Gastrocnemius medialis (tissue), 4 donors: ENCODE measurements at regions not wholly inside any gene's neighbourhood (a gene's known extent, or its start where the extent isn't known, plus 50 kb on each side); places are given as distances from the start of the nearest gene placed in this dataset.
"Not testable (repeated sequence)": the region's sequence is repeated elsewhere in the genome, so short reads cannot be mapped to it uniquely, and the experiment has no call there.

Experiments
- ATAC-seq, 2 donors: fragments of 150-250 bp; one replicate each; pipeline ENCODE4 v1.9.1; 2016
- DNase-seq, 2 donors: peaks; one replicate each; pipeline ENCODE4 v3.0.0-alpha.2; 2019
- H3K27ac ChIP-seq, 4 donors: fragments of 200-600 bp; sonication (generic); 1 replicate in 1 of 4; 2 replicates in 3 of 4; pipeline ENCODE4 v1.5.1; 2016 to 2018; ENCODE audit warnings: mild to moderate bottlenecking in 2 of 4, moderate library complexity in 1 of 4
- H3K27me3 ChIP-seq, 3 donors: fragments of 200-600 bp; sonication (generic) in 2 of 3; 1 replicate in 1 of 3; 2 replicates in 2 of 3; pipeline versions ENCODE4 v1.5.1 to v1.6.0; 2016 to 2019; ENCODE audit warnings: mild to moderate bottlenecking in 1 of 3, moderate library complexity in 1 of 3
- H3K36me3 ChIP-seq, 2 donors: fragments of 200-600 bp; sonication (generic) in 1 of 2; one replicate each; pipeline ENCODE4 v1.5.1; 2017 to 2018
- H3K4me1 ChIP-seq, 2 donors: fragments of 200-600 bp; sonication (generic) in 1 of 2; one replicate each; pipeline ENCODE4 v1.5.1; 2016 to 2017; ENCODE audit warnings: mild to moderate bottlenecking in 2 of 2
- H3K4me3 ChIP-seq, 4 donors: fragments of 200-600 bp; sonication (generic) in 3 of 4; 1 replicate in 1 of 4; 2 replicates in 3 of 4; pipeline ENCODE4 v1.5.1; 2016 to 2019; ENCODE audit warnings: mild to moderate bottlenecking in 2 of 4
- H3K9me3 ChIP-seq, 3 donors: fragments of 200-600 bp; sonication (generic) in 2 of 3; 1 replicate in 1 of 3; 2 replicates in 2 of 3; pipeline ENCODE4 v1.5.1; 2016 to 2019
- CTCF ChIP-seq, 5 experiments: fragments of 450-650 bp in 3 of 5; fragments of 200-600 bp in 2 of 5; sonication (generic) in 2 of 5; IDR thresholded peaks in 4 of 5; conservative IDR thresholded peaks in 1 of 5; 1 replicate in 4 of 5; 2 replicates in 1 of 5; pipeline ENCODE4 v1.5.1; 2016 to 2019; ENCODE audit warnings: antibody characterized with exemption in 5 of 5, mild to moderate bottlenecking in 3 of 5, moderate library complexity in 3 of 5
- POLR2A ChIP-seq, 2 donors: fragments of 450-650 bp; IDR thresholded peaks; one replicate each; pipeline ENCODE4 v1.6.1; 2017; ENCODE audit warnings: antibody characterized with exemption in 2 of 2, mild to moderate bottlenecking in 2 of 2, moderate library complexity in 2 of 2
- in situ Hi-C, 4 donors: fragments of 200-750 bp; cut with MboI; loops; one replicate each; pipeline versions ENCODE4 v1.15.0 to v1.8.0; 2017; ENCODE audit warnings: low sequenced_read_pairs in 4 of 4
- intact Hi-C: fragments of 100-400 bp; cut with DNase I; formaldehyde crosslinking; loops from one replicate; pipeline ENCODE4 v1.15.1; 2023; ENCODE audit warnings: low total_unique reads

- Histone ChIP-seq H3K27ac (no peak overlapping the region), H3K4me3 (no peak overlapping the region), H3K36me3 (no peaks in the 10 kb centered on the region), H3K4me1 (no peaks in the 10 kb centered on the region), H3K9me3 (no peaks in the 10 kb centered on the region), H3K27me3 (no peaks in the 10 kb centered on the region)
- intact Hi-C loops, result no loop called here
- ATAC-seq (no peak), DNase-seq (no peak)
- in situ Hi-C loops, result loop anchor here in 3 of 4 donors (25.0 kb wide), 2 partner anchors 587 to 1087 kb away; partner anchors contain the start of gene PAPPA (in 2 of the 3)
- TF ChIP-seq CTCF (IDR thresholded peaks at IDR 0.05 in 4 of 5, conservative IDR thresholded peaks at IDR 0.05 in 1 of 5) (no peak), POLR2A (IDR thresholded peaks at IDR 0.05) (no peak)
Measured at GRCh38 chr9:115575147-115575546, 457.2 kb upstream of the TNC start.

- H3K4me1 ChIP-seq, H3K27ac ChIP-seq, H3K9me3 ChIP-seq, intact Hi-C loops, H3K4me3 ChIP-seq, H3K27me3 ChIP-seq, H3K36me3 ChIP-seq: not testable (repeated sequence)
- in situ Hi-C loops, result loop anchor here in 3 of 4 donors (25.0 kb wide), 2 partner anchors 577 to 1077 kb away; partner anchors contain the start of gene PAPPA (in 2 of the 3)
- peak; percentile 17 to 26 for DNase-seq
- peak in 1 of 2 donors; percentile 58 for ATAC-seq
Measured at GRCh38 chr9:115585458-115585857, 467.5 kb upstream of the TNC start.

- ATAC-seq (no peak), DNase-seq (no peak)
- in situ Hi-C loops, result loop anchor here in 3 of 4 donors (25.0 kb wide), 2 partner anchors 575 to 1075 kb away; partner anchors contain the start of gene PAPPA (in 2 of the 3)
- Histone ChIP-seq H3K27ac (no peak overlapping the region), H3K9me3 (no peaks in the 10 kb centered on the region), H3K4me3 (no peak overlapping the region), H3K27me3 (no peaks in the 10 kb centered on the region), H3K36me3 (no peaks in the 10 kb centered on the region), H3K4me1 (peaks cover 0 to 6% of the 10 kb centered on the region in 2 donors)
- intact Hi-C loops, result no loop called here
- TF ChIP-seq POLR2A (IDR thresholded peaks at IDR 0.05) (no peak), CTCF (IDR thresholded peaks at IDR 0.05 in 4 of 5, conservative IDR thresholded peaks at IDR 0.05 in 1 of 5) (no peak)
Measured at GRCh38 chr9:115587310-115587709, 469.4 kb upstream of the TNC start.

- intact Hi-C loops (loop anchor here (5.0 to 10.0 kb wide), 7 partner anchors 65 to 1072 kb away; partner anchors contain the start of gene PAPPA), in situ Hi-C loops (loop anchor here in 3 of 4 donors (5.0 to 25.0 kb wide), 7 partner anchors 572 to 1072 kb away; partner anchors contain the start of gene PAPPA (in 2 of the 3))
- TF ChIP-seq POLR2A (IDR thresholded peaks at IDR 0.05), result no peak
- Histone ChIP-seq H3K4me3 (no peak overlapping the region), H3K9me3 (no peaks in the 10 kb centered on the region), H3K27ac (peak overlapping the region in 2 of 4 donors; percentile 36 to 40), H3K4me1 (peaks cover 0 to 6% of the 10 kb centered on the region in 2 donors), H3K36me3 (no peaks in the 10 kb centered on the region), H3K27me3 (peaks cover 0 to 2% (median 1%) of the 10 kb centered on the region in 3 donors)
- DNase-seq (peak; percentile 9 to 23), ATAC-seq (peak in 1 of 2 donors; percentile 20)
Measured at GRCh38 chr9:115590011-115590410, 472.1 kb upstream of the TNC start.

- Histone ChIP-seq H3K9me3 (no peaks in the 10 kb centered on the region), H3K27ac (peak overlapping the region; percentile 52 to 77 (median 65)), H3K4me3 (no peak overlapping the region), H3K4me1 (peaks cover 0 to 6% of the 10 kb centered on the region in 2 donors), H3K27me3 (peaks cover 4 to 10% (median 9%) of the 10 kb centered on the region in 3 donors), H3K36me3 (no peaks in the 10 kb centered on the region)
- peak; percentile 97 to 99 for ATAC-seq
- in situ Hi-C loops (loop anchor here in 3 of 4 donors (5.0 to 25.0 kb wide), 7 partner anchors 571 to 1071 kb away; partner anchors contain the start of gene PAPPA (in 2 of the 3)), intact Hi-C loops (loop anchor here (5.0 to 10.0 kb wide), 7 partner anchors 63 to 1071 kb away; partner anchors contain the start of gene PAPPA)
- TF ChIP-seq POLR2A (IDR thresholded peaks at IDR 0.05) (no peak), CTCF (IDR thresholded peaks at IDR 0.05 in 4 of 5, conservative IDR thresholded peaks at IDR 0.05 in 1 of 5) (peak; percentile 48 to 80 (median 78))
- peak; percentile 62 to 70 for DNase-seq
Measured at GRCh38 chr9:115591584-115591984, 473.6 kb upstream of the TNC start.
